ENCODE measurements at regions not wholly inside any gene's neighbourhood (a gene's known extent, or its start where the extent isn't known, plus 50 kb on each side); places are given as distances from the start of the nearest gene placed in this dataset.

DNA sequence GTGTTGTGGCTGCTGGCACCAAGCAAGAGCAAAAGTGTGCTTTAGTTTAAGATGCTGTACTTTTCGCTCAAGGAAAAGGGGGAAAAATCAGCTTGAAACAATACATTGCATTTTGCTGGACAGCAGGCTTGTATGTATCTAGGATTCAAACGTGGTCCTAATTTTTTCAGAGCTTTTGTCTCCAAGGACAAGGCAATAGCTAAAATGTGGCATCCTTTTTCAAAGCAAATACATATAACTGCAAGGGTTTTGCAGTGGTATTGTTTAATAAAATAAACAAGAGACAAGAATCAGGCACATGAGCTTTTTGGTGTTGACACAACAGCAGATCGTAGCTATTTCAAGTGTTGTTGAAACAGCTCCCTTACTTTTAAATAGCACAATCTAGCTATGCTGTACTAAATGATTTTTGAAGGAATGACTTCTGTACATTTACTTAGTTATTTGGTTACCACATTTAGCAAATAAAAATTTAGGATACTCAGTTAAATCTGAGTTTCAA lies 137.0 kb upstream of the HEY2 start:
- no peak for TF ChIP-seq POLR2A (IDR thresholded peaks at IDR 0.05)
- TF ChIP-seq, protein P1, sequence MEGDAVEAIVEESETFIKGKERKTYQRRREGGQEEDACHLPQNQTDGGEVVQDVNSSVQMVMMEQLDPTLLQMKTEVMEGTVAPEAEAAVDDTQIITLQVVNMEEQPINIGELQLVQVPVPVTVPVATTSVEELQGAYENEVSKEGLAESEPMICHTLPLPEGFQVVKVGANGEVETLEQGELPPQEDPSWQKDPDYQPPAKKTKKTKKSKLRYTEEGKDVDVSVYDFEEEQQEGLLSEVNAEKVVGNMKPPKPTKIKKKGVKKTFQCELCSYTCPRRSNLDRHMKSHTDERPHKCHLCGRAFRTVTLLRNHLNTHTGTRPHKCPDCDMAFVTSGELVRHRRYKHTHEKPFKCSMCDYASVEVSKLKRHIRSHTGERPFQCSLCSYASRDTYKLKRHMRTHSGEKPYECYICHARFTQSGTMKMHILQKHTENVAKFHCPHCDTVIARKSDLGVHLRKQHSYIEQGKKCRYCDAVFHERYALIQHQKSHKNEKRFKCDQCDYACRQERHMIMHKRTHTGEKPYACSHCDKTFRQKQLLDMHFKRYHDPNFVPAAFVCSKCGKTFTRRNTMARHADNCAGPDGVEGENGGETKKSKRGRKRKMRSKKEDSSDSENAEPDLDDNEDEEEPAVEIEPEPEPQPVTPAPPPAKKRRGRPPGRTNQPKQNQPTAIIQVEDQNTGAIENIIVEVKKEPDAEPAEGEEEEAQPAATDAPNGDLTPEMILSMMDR (IDR thresholded peaks at IDR 0.05) = no peak
